GM18519 (cell line): ENCODE measurements at regions not wholly inside any gene's neighbourhood (a gene's known extent, or its start where the extent isn't known, plus 50 kb on each side); places are given as distances from the start of the nearest gene placed in this dataset.

Experiments used
- ATAC-seq: cut with Tn5 transposase; IDR thresholded peaks from one replicate; pipeline ENCODE4 v1.9.1; 2021; ENCODE audit warnings: mild to moderate bottlenecking, moderate library complexity; ENCODE audit not compliant: unreplicated experiment, low FRiP score

DNA sequence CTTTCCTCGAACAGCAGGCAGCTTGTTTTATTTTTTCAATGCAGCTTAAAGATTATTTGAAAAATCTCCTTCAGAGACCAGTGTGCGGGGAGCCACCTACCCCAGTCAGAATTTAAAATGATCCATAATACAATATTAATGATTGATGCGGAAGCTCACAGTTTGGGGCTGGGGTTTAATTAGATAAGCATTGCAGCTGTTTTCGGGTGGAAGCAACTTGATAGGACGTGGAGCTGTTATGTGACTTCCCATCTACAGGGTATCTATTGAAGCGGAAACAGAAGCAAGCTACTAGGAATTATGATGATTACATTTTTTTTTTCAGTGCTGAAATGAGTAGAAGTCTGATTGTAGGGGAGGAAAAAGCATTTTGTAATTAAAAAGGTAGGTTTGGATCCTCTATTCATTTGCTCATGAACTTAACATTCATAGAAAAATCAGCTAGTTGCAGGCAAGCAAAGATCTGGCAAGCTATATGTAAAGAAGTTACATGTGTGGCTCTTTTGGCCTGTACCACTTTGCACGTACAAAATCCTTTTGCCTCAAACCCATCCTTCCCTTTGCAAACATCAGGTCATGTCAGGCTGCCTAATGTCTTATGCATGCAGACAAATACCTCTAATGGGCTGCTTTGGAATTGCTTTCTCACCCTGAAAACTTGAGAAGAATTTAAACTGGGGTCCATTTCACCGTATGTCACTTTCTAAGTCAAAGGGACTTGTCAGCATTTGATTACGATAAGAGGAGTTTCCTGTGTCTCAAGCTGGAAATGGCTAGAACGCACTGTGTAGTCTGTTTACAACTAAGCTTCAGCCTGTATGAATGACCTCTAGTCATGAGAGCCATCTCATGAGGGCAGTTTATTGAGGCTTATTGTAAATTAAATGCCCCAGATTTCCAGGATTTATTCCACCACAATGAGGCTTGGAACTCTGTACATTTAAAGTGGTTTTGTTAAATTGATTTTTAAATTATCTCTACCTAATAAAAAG is 267.1 kb upstream of the TMTC4 start:
- no peak for ATAC-seq

DNA sequence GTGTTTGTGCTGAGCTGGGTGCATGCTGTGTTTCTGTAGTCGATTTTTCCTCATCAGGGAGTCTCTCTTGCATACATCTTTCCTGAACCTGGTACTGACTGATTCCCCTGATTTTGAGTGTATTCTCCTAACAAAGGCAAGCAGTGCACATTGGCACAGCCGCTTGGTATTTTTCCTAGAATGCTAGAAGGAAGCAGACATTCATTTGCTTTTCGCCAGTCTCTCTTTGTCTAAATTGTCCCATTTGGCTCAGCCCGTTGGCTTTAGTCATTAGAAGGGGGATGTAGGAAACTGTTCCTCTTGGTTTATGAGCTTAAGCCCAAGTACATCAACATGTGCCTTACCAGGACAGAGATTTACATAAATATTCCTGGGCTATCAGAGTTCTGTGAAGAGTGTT is 266.1 kb upstream of the TMTC4 start:
- ATAC-seq, result no peak

DNA sequence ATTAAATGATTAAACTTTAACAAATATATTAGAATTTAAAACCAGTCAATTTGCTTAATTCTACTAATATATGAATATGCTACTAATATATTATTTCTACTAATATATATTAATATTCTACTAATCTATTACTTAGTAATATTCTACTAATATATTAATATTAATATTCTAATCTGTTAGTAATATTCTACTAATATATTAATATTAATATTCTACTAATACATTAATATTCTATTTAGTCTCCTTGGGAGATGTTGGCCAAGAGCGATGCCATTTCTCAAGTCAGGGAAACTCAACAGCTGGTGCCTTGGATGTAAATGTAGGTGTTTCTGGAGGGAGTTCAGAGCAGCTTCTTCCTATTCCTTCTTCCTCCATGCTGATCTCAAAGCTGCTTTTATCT is 259.2 kb upstream of the TMTC4 start:
- ATAC-seq, result no peak

DNA sequence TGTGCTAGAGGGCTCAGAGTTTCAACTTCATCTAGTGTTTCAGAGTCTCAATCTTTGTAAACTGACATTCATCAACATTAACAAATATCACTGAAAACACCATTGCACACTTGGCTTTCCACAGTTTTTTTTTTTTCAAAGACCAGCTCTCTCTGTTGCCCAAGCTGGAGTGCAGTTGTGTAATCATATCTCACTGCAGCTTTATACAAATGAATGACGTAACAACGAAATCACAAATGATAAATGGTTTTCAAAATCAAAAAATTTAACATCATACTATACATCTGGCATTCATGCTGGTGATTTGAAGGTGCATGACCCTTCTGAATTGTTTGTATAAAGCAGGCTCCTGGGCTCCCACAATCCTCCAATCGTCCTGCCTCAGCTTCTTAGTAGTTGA is 248.0 kb upstream of the TMTC4 start:
- no peak for ATAC-seq

DNA sequence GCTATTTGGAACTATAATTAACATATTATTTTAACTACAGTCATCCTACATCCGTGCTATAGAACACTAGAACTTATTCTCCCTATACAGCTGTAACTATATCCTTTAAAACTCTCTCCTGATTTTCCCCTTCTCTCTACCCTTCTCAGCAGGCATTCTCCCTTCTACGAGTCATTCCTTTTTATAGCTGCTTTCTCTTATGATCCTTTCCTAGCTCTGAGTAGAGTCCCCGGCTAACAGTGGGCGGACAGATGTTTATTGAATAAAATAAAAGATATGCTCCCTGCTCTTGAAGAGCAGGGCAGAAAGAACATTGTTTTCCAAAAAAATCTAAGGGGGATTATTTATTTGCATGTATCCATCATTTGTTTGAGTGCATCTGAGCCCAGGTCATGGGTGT is 246.5 kb upstream of the TMTC4 start:
- ATAC-seq, result no peak

DNA sequence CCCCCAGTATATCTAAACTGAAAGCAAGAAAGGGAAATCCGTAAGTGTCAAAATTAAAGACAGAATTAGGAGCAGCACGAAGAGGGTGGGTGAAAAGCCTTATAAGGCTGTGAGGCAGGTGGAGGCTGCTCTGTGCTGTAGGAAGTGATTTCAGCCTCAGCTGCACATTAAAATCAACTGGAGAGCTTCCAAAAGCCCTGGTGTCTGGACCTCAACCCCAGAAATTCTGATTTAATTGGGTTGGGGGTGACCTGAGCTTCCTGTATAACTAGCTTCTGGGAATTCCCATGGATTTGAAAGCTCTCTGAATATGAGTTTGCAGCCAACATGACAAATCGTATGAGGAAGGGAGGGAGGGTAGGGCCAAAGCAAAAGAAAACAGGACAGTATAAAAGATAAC is 242.4 kb upstream of the TMTC4 start:
- ATAC-seq, result no peak

DNA sequence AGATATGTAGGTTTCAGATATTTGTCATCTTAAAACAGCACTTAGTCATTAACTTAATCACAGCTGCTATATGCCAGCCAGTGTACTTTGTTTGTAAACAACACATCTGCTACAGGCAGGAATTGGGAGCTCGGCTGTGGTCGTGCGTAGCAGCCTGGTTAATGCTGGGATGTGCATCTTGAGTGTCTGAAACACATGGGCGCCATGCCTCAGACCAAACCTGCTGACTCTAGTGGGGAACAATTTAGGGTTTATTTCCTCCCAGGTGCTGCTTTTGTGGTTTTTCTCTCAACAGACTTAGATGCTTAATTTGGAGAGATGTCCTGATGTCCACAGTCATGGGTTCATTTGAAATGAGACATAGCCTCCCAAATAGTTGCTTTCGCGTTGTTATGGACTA is 238.5 kb upstream of the TMTC4 start:
- no peak for ATAC-seq

DNA sequence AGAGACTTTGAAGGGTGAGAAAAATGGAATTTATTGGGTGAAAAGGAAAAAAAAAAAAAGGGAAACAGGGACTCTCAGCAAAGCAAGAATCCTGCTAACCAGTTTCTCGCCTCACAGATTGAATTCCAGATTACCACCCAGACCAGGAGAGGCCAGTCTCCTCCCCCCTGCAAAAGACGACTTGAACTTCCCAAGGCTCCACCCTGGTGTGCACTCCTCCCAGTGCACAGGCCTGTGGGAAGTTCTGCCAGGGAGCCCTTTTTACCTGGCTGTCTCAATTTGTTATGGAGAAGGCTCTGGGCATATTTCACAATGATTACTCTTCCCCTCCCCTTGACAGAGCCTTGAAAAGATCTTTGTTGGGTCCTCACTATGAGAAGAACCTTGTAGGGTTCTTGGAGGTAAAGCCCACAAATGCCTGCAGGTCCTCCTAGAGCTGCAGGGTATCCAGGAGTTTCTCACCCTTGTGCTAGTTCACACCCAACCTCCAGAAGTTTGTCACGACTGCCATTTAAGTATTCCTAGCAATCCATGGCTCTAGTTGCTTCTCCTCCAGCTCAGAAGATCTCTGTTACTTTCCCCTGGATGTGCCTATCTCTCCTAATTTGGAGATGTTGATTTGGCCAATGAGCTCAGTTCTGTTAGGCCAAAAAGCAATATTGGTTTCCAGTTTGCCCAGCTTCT is 229.8 kb upstream of the TMTC4 start:
- no peak for ATAC-seq

DNA sequence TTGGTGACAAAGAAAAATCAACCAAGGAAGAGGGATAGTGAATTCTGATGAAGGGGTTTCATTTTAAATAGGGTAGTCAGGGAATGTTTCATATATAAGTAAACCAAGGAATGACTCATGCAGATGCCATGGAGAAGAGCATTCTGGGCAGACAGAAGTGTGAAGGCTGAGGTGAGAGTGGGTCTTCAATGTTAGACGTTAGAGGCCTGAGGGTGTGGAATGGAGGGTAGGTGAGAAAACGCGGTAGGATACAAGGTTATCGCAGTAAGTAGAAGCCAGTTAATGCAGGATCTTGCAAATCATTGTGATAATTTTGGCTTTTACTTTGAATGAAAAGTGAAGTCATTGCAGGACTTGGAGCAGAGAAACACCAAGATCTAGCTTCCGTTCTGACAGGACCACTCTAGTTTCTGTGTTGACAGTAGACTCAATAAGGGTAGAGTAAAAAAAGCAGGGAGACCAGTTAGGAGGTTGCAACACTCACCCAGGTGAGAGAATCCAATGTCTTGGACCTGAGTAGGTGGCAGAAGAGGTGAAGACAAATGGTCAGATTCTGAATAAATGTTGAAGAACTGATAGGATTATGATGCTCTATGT is 225.2 kb upstream of the TMTC4 start:
- ATAC-seq, result no peak

DNA sequence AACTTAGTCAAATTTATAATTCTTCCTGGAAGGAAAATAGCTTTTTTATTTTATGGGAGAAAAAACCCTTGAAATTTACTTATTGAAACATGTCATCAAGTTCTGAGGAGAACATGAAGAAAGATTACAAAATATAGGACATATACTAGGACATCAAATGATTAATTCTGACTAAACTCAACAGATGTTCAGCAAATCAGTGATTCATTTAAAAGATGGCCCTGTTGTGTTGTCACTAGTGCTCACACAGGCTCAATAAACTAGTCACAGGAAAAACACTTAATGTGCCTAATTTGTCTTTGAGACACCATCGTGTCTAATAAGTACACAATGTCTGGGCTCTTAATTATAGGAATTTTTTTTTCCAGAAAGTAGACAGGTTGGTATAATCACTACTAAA is 223.8 kb upstream of the TMTC4 start:
- ATAC-seq, result no peak

DNA sequence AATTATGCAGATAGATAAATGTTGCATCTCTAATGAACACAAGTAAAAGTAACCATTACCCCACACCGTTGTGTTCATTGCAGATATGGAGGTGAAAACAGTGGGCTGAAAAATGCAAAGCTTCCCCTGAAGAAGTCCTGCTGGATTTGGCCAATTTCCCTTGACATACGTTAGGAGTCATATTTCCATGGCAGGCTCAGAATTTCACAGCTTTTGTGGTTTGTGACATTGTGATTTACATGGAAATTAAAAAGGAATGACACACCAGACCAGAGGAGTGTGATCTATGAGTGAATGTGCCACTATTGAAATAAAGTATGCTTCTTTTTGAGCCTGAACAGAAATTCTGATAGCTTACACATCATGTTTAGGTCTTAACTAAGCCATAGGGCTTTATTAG is 221.1 kb upstream of the TMTC4 start:
- no peak for ATAC-seq

DNA sequence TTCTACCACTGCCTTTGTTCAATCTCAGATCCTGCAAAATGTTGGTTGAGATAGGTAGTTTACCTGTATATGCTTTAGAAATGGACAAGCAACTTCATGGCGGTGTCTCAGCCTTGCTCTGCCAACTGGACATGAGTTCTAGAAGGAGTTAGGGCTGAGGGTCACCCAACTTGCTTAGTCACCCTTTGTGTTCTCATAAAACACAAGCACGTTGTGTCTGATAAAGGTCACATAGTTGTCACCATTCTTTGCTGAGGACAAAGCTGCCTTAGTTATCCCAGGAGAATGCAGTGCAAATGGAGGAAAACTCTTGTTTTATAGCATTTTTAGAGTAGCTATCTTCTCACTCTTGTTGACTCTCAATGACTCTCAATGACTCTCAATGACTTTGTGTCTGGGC is 218.4 kb upstream of the TMTC4 start:
- no peak for ATAC-seq

DNA sequence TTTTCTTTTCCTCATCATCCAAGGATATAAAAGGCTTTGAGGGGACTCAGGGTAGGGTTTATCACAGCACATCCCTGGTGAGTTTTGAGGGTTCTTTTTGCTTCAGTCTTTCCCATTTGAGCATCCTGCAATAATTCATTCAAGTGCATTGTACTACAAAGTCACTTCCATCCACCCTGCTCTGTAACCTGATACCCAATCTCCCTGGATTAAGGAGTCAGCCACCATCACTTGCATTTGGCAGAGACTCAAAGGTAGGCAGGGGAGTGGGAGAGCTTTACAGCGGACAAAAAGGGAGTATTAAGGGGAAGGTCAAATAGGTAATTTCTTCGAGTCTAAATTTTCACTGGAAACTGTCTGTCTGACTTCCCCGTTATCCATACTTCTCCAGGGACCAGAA is 216.1 kb upstream of the TMTC4 start:
- no peak for ATAC-seq

DNA sequence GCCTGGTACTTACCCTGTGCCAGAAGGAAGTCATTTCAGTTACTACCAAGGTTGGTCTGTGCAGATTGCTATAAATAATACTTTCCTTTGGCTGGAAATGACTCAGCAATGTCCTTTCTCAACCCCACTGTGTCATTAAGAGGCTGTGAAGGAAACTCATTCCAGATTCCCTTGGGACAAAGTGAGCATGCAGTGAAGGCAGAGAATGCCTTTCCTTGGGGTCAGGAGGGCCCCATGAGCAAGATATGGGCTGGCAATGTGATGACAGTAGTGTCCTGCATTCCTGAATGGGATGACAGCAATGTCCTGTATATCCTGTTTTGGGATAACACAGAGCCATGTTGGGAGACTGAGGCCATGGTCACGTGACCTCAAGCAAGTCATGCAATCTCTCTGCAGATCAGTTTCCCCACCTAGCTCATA is 213.1 kb upstream of the TMTC4 start:
- ATAC-seq, result no peak

DNA sequence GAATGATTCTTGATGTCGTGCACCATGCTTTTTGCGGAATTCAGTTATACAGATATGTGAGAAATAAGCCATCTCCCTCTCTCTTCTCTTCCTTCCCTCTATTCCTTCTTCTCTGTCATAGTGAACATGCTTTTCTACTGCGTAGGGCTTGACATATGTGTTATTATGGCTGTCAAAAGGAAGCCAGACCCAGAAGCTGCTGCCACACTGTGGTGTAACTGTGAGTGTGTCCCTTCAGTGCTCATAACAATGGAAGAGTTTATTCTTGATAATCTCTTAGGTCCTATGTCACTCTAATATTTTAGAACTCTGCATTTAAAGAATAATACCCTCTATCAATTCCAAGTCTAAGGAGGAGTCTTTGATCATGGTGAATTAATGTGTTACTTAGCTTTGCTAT is 208.9 kb upstream of the TMTC4 start:
- no peak for ATAC-seq

DNA sequence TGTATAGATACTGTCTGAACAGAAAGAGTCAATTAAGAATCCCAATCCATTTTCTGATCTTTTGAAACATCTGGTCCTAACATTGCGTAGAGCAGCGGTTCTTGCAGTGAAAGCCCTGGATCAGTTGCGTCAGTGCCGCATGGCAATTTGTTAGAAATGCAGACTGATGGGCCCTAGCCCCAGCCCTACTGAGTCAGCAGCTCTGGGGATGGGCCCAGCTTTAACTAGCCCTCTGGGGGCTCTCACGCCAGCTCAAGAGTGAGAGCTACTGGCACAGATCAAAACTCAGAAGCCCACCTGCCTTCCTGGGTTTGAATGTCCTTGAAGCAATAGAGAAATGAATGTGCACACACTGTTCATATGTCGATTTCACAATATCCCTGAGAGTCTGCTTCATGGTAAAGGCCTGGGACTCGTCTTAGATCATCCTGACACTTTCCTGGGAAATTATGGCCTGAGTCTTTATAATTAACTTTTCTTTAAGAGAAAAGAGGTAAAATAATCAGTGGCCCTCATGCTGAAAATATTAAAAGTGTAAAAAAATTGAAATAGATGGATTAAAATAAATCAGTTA is 206.8 kb upstream of the TMTC4 start:
- no peak for ATAC-seq

DNA sequence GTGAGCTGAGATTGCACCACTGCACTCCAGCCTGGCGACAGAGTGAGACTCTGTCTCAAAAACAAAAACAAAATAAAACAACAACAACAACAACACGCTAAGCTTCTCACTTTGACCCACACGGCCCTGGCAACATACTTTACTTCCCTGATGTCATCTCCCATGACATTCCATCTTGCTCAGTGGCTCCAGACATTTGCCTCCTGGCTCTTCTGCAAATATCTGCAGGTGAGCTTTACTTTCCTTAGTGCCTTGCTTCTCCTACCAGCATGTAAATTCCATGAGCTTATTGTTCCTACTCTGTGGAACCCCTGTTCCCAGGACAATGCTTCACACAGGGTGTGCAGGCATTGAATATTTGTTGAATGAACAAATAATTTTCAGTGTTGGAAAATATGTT is 205.6 kb upstream of the TMTC4 start:
- no peak for ATAC-seq

DNA sequence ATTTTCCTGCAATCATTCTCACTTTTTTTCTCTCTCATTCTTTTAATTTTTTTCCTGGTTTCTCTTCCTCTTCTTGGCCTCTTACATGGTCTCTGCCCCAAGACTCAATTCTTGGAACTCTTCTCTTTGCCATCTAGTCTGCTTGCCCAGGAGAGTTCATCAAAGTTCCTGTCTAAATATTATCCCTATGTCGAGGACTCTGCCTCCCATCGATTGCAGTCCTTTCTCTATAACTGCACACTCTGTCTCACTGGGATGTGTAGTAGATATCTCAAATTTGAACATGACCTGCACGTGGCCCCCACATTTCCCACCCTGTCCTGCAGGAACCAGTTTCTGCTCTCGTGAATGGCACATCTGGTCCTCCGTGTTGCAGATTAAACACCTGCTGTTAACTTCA is 204.7 kb upstream of the TMTC4 start:
- ATAC-seq, result no peak

DNA sequence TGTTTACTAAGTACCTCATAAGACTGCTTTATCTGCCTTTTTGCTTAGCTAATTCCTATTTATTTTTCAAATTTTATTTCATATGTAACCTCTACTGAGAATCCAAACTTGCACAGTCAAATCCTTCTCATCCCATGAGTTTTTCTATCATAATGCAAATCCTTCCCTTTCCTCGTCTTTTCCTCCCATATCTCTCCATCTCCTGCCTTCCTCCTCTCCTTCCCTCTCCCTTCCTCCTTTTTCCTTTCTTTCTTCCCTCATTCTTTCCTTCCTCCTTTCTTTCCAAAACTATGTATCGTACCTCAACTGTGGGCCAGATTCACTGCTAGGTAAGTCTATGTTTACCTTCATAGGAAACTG is 201.4 kb upstream of the TMTC4 start:
- no peak for ATAC-seq

DNA sequence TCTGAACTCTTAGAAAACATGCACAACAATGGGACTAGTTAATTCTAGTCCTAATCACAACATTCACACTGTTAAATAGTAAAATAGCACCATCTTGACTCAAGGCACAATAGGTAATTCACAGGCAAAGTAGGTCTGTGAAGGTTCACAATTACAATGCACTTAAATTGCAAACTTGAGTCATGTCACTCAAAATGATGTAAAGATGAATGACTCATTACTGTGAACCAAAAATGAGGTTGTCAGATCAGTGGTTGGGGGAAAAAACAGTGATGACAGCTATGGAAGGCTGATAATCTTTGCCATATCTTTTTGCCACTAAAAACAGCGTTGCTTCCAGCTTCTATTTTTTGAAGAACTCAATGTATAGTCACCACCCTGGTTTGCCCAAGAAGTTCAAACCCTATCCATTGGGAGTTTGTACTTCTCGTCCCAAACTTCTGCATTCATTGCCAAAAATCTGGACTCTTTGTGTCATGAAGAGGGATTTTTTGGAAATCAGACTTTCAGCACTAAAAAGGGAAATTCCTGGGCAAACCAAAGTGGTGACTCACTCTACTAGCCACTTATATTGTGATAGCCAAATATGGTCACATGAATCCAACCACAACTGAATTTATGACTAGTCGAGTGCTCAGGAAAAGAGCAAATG is 200.9 kb upstream of the TMTC4 start:
- no peak for ATAC-seq

DNA sequence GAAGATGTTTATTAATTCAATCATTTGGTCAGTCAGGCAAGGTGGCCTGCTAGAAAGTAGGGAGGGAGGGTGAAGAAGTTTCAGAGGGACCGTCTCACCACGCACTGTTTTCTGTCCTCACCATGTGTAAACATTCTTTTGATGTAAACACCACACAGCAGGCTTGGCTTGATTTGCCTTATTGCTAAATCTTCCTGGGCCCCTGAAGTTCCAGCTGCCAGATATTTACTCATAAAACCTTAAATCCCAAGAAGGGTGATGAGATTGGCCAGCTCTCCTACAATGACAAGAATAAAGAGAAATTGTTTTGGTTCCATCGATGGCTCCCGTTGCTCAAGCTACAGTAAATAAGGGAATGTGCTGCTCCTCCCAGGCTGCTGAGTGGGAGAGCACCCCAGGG is 198.2 kb upstream of the TMTC4 start:
- ATAC-seq, result no peak
